Panc1 (cell line): ENCODE measurements at regions not wholly inside any gene's neighbourhood (a gene's known extent, or its start where the extent isn't known, plus 50 kb on each side); places are given as distances from the start of the nearest gene placed in this dataset.

Experiments
- ATAC-seq: fragments of 200-7000 bp; cut with Tn5 transposase; 2 replicates; pipeline ENCODE4 v1.9.1; 2020; ENCODE audit warnings: mild to moderate bottlenecking, moderate library complexity
- BruUV-seq: library from RNA; stranded (reverse); fragments of 400-500 nt; replicated peaks from 2 replicates; lab custom pipeline; 2021; lab: Mats Ljungman, UMichigan
- CTCF ChIA-PET: fragments of 300-600 bp; sonication (Branson Sonifier 250); formaldehyde crosslinking; loops from one replicate; lab custom pipeline; 2022; ENCODE audit warnings: antibody characterized with exemption; lab: Charles Lee
- POLR2A ChIA-PET: fragments of 300-600 bp; sonication (Branson Sonifier 250); formaldehyde crosslinking; loops from one replicate; lab custom pipeline; 2022; ENCODE audit warnings: antibody characterized with exemption; lab: Charles Lee
- DNase-seq: peaks from one replicate; pipeline ENCODE4 v3.0.0-alpha.2; 2010; ENCODE audit warnings: low read depth, low spot score
- H3K27ac ChIP-seq: 2 replicates; pipeline ENCODE4 v1.5.1; 2011; ENCODE audit warnings: mild to moderate bottlenecking, low read length, inconsistent platforms
- H3K27me3 ChIP-seq: fragments of 200-500 bp; sonication (Bioruptor generic); 2 replicates; pipeline ENCODE4 v1.6.0; 2014; ENCODE audit warnings: low read length, inconsistent platforms; ENCODE audit not compliant: control insufficient read depth, insufficient read depth
- H3K36me3 ChIP-seq: fragments of 200-500 bp; sonication (Bioruptor generic); 2 replicates; pipeline ENCODE4 v1.5.1; 2014; ENCODE audit warnings: inconsistent platforms, mild to moderate bottlenecking, low read length, moderate library complexity; ENCODE audit not compliant: control insufficient read depth, insufficient read depth
- H3K4me1 ChIP-seq: 2 replicates; pipeline ENCODE4 v1.5.1; 2011; ENCODE audit warnings: inconsistent platforms, mild to moderate bottlenecking, low read length, moderate library complexity; ENCODE audit not compliant: control insufficient read depth, insufficient read depth
- H3K4me3 ChIP-seq, 2 experiments: 2 replicates each; pipeline ENCODE4 v1.5.1; 2011 to 2012; ENCODE audit warnings: low read depth in 2 of 2, low read length in 2 of 2, mild to moderate bottlenecking in 2 of 2, inconsistent platforms in 1 of 2, moderate library complexity in 1 of 2
- H3K9me3 ChIP-seq: fragments of 200-500 bp; sonication (Bioruptor generic); 2 replicates; pipeline ENCODE4 v1.5.1; 2014; ENCODE audit warnings: low read depth, mild to moderate bottlenecking, inconsistent platforms, low read length, moderate library complexity; ENCODE audit not compliant: control insufficient read depth, insufficient read depth
- CTCF ChIP-seq: fragments of 450-650 bp; IDR thresholded peaks from 2 replicates; pipeline ENCODE4 v1.5.1; 2017; ENCODE audit warnings: mild to moderate bottlenecking
- POLR2AphosphoS5 ChIP-seq: IDR thresholded peaks from 2 replicates; pipeline ENCODE4 v1.6.1; 2012; ENCODE audit warnings: mild to moderate bottlenecking, low read depth, low read length, moderate library complexity
- REST ChIP-seq, 2 experiments: IDR thresholded peaks; 2 replicates each; pipeline ENCODE4 v1.6.1; 2011 to 2012; ENCODE audit warnings: low read depth in 2 of 2, control low read depth in 1 of 2, low read length in 1 of 2, mild to moderate bottlenecking in 1 of 2, moderate library complexity in 1 of 2; ENCODE audit not compliant: insufficient read depth in 1 of 2
- SIN3A ChIP-seq: IDR thresholded peaks from 2 replicates; pipeline ENCODE4 v1.6.1; 2012; ENCODE audit warnings: low read depth, mild to moderate bottlenecking, low read length, moderate library complexity, borderline replicate concordance; ENCODE audit not compliant: insufficient read depth
- TCF7L2 ChIP-seq: IDR thresholded peaks from 2 replicates; pipeline ENCODE4 v1.6.1; 2011; ENCODE audit warnings: mild to moderate bottlenecking, low read depth, low read length, inconsistent platforms
- in situ Hi-C: cut with HindIII; loops from 2 replicates; pipeline ENCODE4 v1.10.0; 2016; ENCODE audit warnings: low sequenced_read_pairs, low pct_unique_long_range_greater_than_20kb
- intact Hi-C: fragments of 100-400 bp; cut with micrococcal nuclease; formaldehyde crosslinking; loops from one replicate; pipeline ENCODE4 v1.10.0; 2022; ENCODE audit not compliant: unreplicated experiment

GRCh38 chr7:113285411-113285810 lies 167.1 kb upstream of the SMIM30 start:
- H3K9me3 ChIP-seq, result no peaks in the 10 kb centered on the region
- BruUV-seq, result no TSS peak
- no peak overlapping the region for H3K27ac ChIP-seq
- ChIA-PET POLR2A (no interaction called here), CTCF (no interaction called here)
- no peaks in the 10 kb centered on the region for H3K36me3 ChIP-seq
- no peak overlapping the region for H3K4me3 ChIP-seq
- in situ Hi-C loops (no loop called here), intact Hi-C loops (loop anchor here (10.0 kb wide), 1 partner anchor 251 kb away; no protein-coding TSS in a partner anchor)
- DNase-seq, result no peak
- H3K27me3 ChIP-seq, result no peaks in the 10 kb centered on the region
- no peak for TF ChIP-seq REST (IDR thresholded peaks at IDR 0.05; ENCODE audit: insufficient read depth in 1 of 2, low read depth in 2 of 2, low read length in 1 of 2)
- no peak for TF ChIP-seq TCF7L2
- no peak for TF ChIP-seq POLR2AphosphoS5
- no peak for TF ChIP-seq CTCF
- TF ChIP-seq SIN3A, result no peak
- no peaks in the 10 kb centered on the region for H3K4me1 ChIP-seq
- ATAC-seq, result no peak

- no peaks in the 10 kb centered on the region for H3K36me3 ChIP-seq
- TF ChIP-seq SIN3A (no peak), TCF7L2 (no peak), POLR2AphosphoS5 (no peak), CTCF (no peak)
- intact Hi-C loops (loop anchor here (10.0 kb wide), 1 partner anchor 249 kb away; no protein-coding TSS in a partner anchor), in situ Hi-C loops (no loop called here)
- no TSS peak for BruUV-seq
- DNase-seq (no peak), ATAC-seq (no peak)
- ChIA-PET CTCF (no interaction called here), POLR2A (no interaction called here)
- H3K4me3 ChIP-seq, result no peak overlapping the region
- H3K9me3 ChIP-seq, result no peaks in the 10 kb centered on the region
- no peaks in the 10 kb centered on the region for H3K27me3 ChIP-seq
- no peaks in the 10 kb centered on the region for H3K4me1 ChIP-seq
- H3K27ac ChIP-seq, result no peak overlapping the region
These were observed 165.5 kb upstream of the SMIM30 start for GRCh38 chr7:113283861-113284260.
